Lung (tissue), 11 donors: ENCODE measurements at regions not wholly inside any gene's neighbourhood (a gene's known extent, or its start where the extent isn't known, plus 50 kb on each side); places are given as distances from the start of the nearest gene placed in this dataset.
"Not testable (repeated sequence)": the region's sequence is repeated elsewhere in the genome, so short reads cannot be mapped to it uniquely, and the experiment has no call there.

Source experiments
- ATAC-seq: fragments of 200-7000 bp; cut with Tn5 transposase; one replicate; pipeline ENCODE4 v1.9.1; 2020; ENCODE audit warnings: moderate number of reproducible peaks; ENCODE audit not compliant: insufficient read depth, low FRiP score
- DNase-seq, 3 donors: peaks; one replicate each; pipeline ENCODE4 v3.0.0-alpha.2; 2013 to 2017
- H3K27ac ChIP-seq, 2 donors: one replicate each; pipeline ENCODE4 v1.5.1; 2013; ENCODE audit warnings: mild to moderate bottlenecking in 2 of 2, moderate library complexity in 2 of 2, control low read depth in 1 of 2, inconsistent platforms in 1 of 2, low read depth in 1 of 2, low read length in 1 of 2
- H3K27me3 ChIP-seq, 3 donors: one replicate each; pipeline ENCODE4 v1.5.1; 2013; ENCODE audit warnings: low read length in 2 of 3; ENCODE audit not compliant: control insufficient read depth in 3 of 3, insufficient read depth in 3 of 3
- H3K36me3 ChIP-seq, 4 donors: one replicate each; pipeline ENCODE4 v1.5.1; 2013; ENCODE audit warnings: low read length in 4 of 4, mild to moderate bottlenecking in 1 of 4, moderate library complexity in 1 of 4; ENCODE audit not compliant: control insufficient read depth in 4 of 4, insufficient read depth in 4 of 4
- H3K4me1 ChIP-seq, 5 donors: one replicate each; pipeline ENCODE4 v1.5.1; 2013; ENCODE audit warnings: low read length in 5 of 5, mild to moderate bottlenecking in 2 of 5, moderate library complexity in 1 of 5; ENCODE audit not compliant: control insufficient read depth in 5 of 5, insufficient read depth in 5 of 5
- H3K4me3 ChIP-seq: one replicate; pipeline ENCODE4 v1.5.1; 2013; ENCODE audit warnings: mild to moderate bottlenecking, control low read depth, moderate library complexity
- H3K9ac ChIP-seq, 2 donors: one replicate each; pipeline ENCODE4 v1.5.1; 2013; ENCODE audit warnings: low read length in 2 of 2, control low read depth in 1 of 2; ENCODE audit not compliant: insufficient read depth in 1 of 2
- H3K9me3 ChIP-seq, 4 donors: one replicate each; pipeline ENCODE4 v1.5.1; 2013; ENCODE audit warnings: low read length in 3 of 4, mild to moderate bottlenecking in 1 of 4, moderate library complexity in 1 of 4; ENCODE audit not compliant: control insufficient read depth in 4 of 4, insufficient read depth in 3 of 4
- CTCF ChIP-seq: IDR thresholded peaks from 2 replicates; pipeline ENCODE4 v1.5.1; 2012; ENCODE audit warnings: mild to moderate bottlenecking; ENCODE audit errors: control extremely low read depth, extremely low read depth
- WGBS, 2 donors: extraction: QIAGEN DNeasy Blood & Tissue Kit; methylation state at CpG; one replicate each; pipeline ENCODE4 v1.1.7; 2013; 5-methylcytosine and 5-hydroxymethylcytosine counted together
- donor health status: control.
- donor health status: control.
- donor health status: Bipolar disorder and iron deficiency.
- donor health status: healthy.
- donor health status: DM: yes; HTN: yes; CAD: no.

DNA sequence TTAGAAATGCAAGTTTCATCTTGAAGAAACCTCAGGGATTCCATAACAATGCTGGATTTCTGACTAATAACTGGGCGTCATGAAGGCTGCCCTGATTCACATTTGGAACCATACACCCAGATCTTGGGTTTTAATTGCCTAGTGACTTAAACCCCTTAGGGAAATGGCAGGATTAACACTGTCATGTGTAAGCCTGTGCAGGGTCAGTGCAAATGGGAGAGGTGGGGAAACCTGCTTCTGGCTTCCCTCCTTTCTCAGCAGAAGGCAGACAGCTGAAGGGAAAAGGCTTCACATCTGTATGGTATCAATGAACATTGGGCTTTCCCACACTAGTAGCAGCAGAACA, 364.2 kb downstream of the ANKRD30A start:
- H3K4me3 ChIP-seq = no peak overlapping the region
- H3K27ac ChIP-seq = no peak overlapping the region
- no peak for ATAC-seq
- 89 to 96% methylated on average over 1 of the region's 1 CpG for WGBS, 2 donors
- peaks cover 0 to 6% (median 0%) of the 10 kb centered on the region in 4 donors for H3K9me3 ChIP-seq
- no peaks in the 10 kb centered on the region for H3K4me1 ChIP-seq
- TF ChIP-seq CTCF = no peak
- H3K27me3 ChIP-seq = no peaks in the 10 kb centered on the region
- no peaks in the 10 kb centered on the region for H3K36me3 ChIP-seq
- H3K9ac ChIP-seq = no peak overlapping the region
- no peak for DNase-seq

GRCh38 chr10:37488792-37489657, 363.6 kb downstream of the ANKRD30A start:
- Histone ChIP-seq H3K27me3 (no peaks in the 10 kb centered on the region), H3K4me3 (no peak overlapping the region), H3K27ac (no peak overlapping the region), H3K36me3 (no peaks in the 10 kb centered on the region), H3K4me1 (no peaks in the 10 kb centered on the region), H3K9ac (no peak overlapping the region), H3K9me3 (peaks cover 0 to 6% (median 0%) of the 10 kb centered on the region in 4 donors)
- WGBS, 2 donors = 76 to 82% methylated on average over 10 of the region's 10 CpGs
- no peak for ATAC-seq
- no peak for DNase-seq
- TF ChIP-seq CTCF = no peak

DNA sequence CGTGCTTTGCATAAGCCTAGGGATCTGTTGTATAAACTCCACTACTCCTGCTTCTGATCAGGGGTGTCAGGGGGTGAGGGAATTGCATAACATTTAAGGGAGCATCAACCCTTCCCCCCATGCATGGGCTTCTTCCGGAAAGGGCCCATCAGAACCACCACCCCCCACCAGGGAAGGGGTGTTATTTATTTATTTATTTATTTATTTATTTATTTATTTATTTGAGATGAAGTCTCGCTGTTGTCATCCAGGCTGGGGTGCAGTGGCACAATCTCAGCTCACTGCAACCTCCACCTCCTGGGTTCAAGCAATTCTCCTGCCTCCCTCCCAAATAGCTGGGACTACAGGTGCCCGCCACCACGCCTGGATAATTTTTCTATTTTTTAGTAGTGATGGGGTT, 355.2 kb downstream of the ANKRD30A start:
- H3K9me3 ChIP-seq, H3K4me1 ChIP-seq, H3K4me3 ChIP-seq, H3K27ac ChIP-seq, H3K36me3 ChIP-seq, DNase-seq, ATAC-seq, H3K9ac ChIP-seq, H3K27me3 ChIP-seq: not testable (repeated sequence)
- WGBS, 2 donors = 90 to 96% methylated on average over 5 of the region's 5 CpGs

- no peaks in the 10 kb centered on the region for H3K27me3 ChIP-seq
- H3K9me3 ChIP-seq = peaks cover 0 to 2% (median 0%) of the 10 kb centered on the region in 4 donors
- no peak for TF ChIP-seq CTCF
- H3K9ac ChIP-seq = no peak overlapping the region
- no peak overlapping the region for H3K4me3 ChIP-seq
- ATAC-seq = no peak
- H3K36me3 ChIP-seq = no peaks in the 10 kb centered on the region
- no peaks in the 10 kb centered on the region for H3K4me1 ChIP-seq
- WGBS, 2 donors = 82 to 87% methylated on average over 7 of the region's 7 CpGs
- no peak overlapping the region for H3K27ac ChIP-seq
- DNase-seq = no peak
These were observed 354.1 kb downstream of the ANKRD30A start for GRCh38 chr10:37479469-37479868.
